Colonic mucosa (tissue), 4 donors: ENCODE measurements at regions not wholly inside any gene's neighbourhood (a gene's known extent, or its start where the extent isn't known, plus 50 kb on each side); places are given as distances from the start of the nearest gene placed in this dataset.
"Not testable (repeated sequence)": the region's sequence is repeated elsewhere in the genome, so short reads cannot be mapped to it uniquely, and the experiment has no call there.

Experiments
- DNase-seq: peaks from one replicate; pipeline ENCODE4 v3.0.0-alpha.2; 2020
- H3K27ac ChIP-seq: fragments of 200-600 bp; one replicate; pipeline ENCODE4 v1.8.0; 2021
- H3K27me3 ChIP-seq: fragments of 200-600 bp; one replicate; pipeline ENCODE4 v1.8.0; 2021
- H3K36me3 ChIP-seq: fragments of 200-600 bp; one replicate; pipeline ENCODE4 v1.8.0; 2021
- H3K4me1 ChIP-seq: fragments of 200-600 bp; one replicate; pipeline ENCODE4 v1.8.0; 2021; ENCODE audit warnings: mild to moderate bottlenecking
- H3K4me3 ChIP-seq: fragments of 200-600 bp; one replicate; pipeline ENCODE4 v1.8.0; 2021
- H3K9ac ChIP-seq, 2 donors: one replicate each; pipeline ENCODE4 v1.7.0; 2013; ENCODE audit warnings: control low read depth in 2 of 2, low read depth in 2 of 2, low read length in 2 of 2
- H3K9me3 ChIP-seq: fragments of 200-600 bp; one replicate; pipeline ENCODE4 v1.8.0; 2021
- intact Hi-C: fragments of 100-400 bp; cut with DNase I; formaldehyde crosslinking; loops from one replicate; pipeline ENCODE4 v1.14.1; 2022
- TF ChIP-seq, protein P1 (sequence below): fragments of 200-600 bp; IDR thresholded peaks from one replicate; pipeline ENCODE4 v1.8.0; 2022; ENCODE audit warnings: antibody characterized with exemption, mild to moderate bottlenecking
- donor health status: healthy.
- donor health status: DM: no; HTN: no; CAD: no.
- donor health status: DM: no; HTN: no; CAD: no.

- Histone ChIP-seq H3K9me3 (no peaks in the 10 kb centered on the region), H3K36me3 (no peaks in the 10 kb centered on the region), H3K9ac (no peak overlapping the region), H3K27ac (no peak overlapping the region), H3K27me3 (no peaks in the 10 kb centered on the region), H3K4me3 (no peak overlapping the region), H3K4me1 (no peaks in the 10 kb centered on the region)
- TF ChIP-seq, protein P1, sequence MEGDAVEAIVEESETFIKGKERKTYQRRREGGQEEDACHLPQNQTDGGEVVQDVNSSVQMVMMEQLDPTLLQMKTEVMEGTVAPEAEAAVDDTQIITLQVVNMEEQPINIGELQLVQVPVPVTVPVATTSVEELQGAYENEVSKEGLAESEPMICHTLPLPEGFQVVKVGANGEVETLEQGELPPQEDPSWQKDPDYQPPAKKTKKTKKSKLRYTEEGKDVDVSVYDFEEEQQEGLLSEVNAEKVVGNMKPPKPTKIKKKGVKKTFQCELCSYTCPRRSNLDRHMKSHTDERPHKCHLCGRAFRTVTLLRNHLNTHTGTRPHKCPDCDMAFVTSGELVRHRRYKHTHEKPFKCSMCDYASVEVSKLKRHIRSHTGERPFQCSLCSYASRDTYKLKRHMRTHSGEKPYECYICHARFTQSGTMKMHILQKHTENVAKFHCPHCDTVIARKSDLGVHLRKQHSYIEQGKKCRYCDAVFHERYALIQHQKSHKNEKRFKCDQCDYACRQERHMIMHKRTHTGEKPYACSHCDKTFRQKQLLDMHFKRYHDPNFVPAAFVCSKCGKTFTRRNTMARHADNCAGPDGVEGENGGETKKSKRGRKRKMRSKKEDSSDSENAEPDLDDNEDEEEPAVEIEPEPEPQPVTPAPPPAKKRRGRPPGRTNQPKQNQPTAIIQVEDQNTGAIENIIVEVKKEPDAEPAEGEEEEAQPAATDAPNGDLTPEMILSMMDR = no peak
- intact Hi-C loops = no loop called here
- DNase-seq = no peak
Observed at GRCh38 chrX:115702982-115703381, 142.0 kb downstream of the PLS3 start.

- H3K4me1 ChIP-seq = no peaks in the 10 kb centered on the region
- H3K4me3 ChIP-seq = no peak overlapping the region
- H3K27ac ChIP-seq = no peak overlapping the region
- no peaks in the 10 kb centered on the region for H3K36me3 ChIP-seq
- no peaks in the 10 kb centered on the region for H3K27me3 ChIP-seq
- H3K9me3 ChIP-seq = no peaks in the 10 kb centered on the region
- intact Hi-C loops = no loop called here
- no peak for DNase-seq
- no peak overlapping the region for H3K9ac ChIP-seq
- TF ChIP-seq, protein P1 = no peak
Observed at GRCh38 chrX:115709039-115709438, 148.1 kb downstream of the PLS3 start.

- intact Hi-C loops = no loop called here
- H3K9me3 ChIP-seq = no peaks in the 10 kb centered on the region
- TF ChIP-seq, protein P1 = no peak
- no peaks in the 10 kb centered on the region for H3K36me3 ChIP-seq
- no peak for DNase-seq
- no peak overlapping the region for H3K4me3 ChIP-seq
- H3K9ac ChIP-seq = no peak overlapping the region
- no peaks in the 10 kb centered on the region for H3K4me1 ChIP-seq
- no peaks in the 10 kb centered on the region for H3K27me3 ChIP-seq
- no peak overlapping the region for H3K27ac ChIP-seq
Observed at GRCh38 chrX:115712484-115712883, 151.5 kb downstream of the PLS3 start.

DNA sequence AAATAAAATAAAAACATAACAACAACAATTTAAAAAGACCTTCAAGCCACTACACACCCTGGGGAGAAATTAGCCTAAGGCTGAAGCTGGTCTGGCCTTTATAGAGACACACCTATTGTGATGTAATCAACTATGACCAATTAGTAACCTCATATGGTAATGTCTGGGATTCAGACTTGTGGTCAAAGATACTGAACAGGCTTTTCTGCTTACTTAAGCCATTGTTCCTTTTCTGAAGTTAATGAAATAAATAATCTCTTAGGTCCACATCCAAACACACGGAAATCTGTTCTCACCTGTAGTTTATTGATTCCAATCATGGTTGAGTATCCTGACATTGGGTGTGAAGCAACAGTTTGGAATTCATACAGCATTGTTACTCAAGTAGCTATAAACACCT lies 152.5 kb downstream of the PLS3 start:
- Histone ChIP-seq H3K9ac (no peak overlapping the region), H3K4me3 (no peak overlapping the region), H3K27me3 (no peaks in the 10 kb centered on the region), H3K9me3 (no peaks in the 10 kb centered on the region), H3K36me3 (no peaks in the 10 kb centered on the region), H3K4me1 (no peaks in the 10 kb centered on the region), H3K27ac (no peak overlapping the region)
- no peak for DNase-seq
- intact Hi-C loops = no loop called here
- TF ChIP-seq, protein P1 = no peak

- TF ChIP-seq, protein P1 = no peak
- DNase-seq = no peak
- no peak overlapping the region for H3K27ac ChIP-seq
- intact Hi-C loops = no loop called here
- H3K9ac ChIP-seq = no peak overlapping the region
- no peak overlapping the region for H3K4me3 ChIP-seq
- H3K4me1 ChIP-seq = no peaks in the 10 kb centered on the region
- no peaks in the 10 kb centered on the region for H3K36me3 ChIP-seq
- H3K27me3 ChIP-seq = no peaks in the 10 kb centered on the region
- H3K9me3 ChIP-seq = no peaks in the 10 kb centered on the region
Observed at GRCh38 chrX:115719171-115719570, 158.2 kb downstream of the PLS3 start.

GRCh38 chrX:115722724-115723433 lies 161.9 kb downstream of the PLS3 start:
- H3K9ac ChIP-seq, intact Hi-C loops, H3K27me3 ChIP-seq: not testable (repeated sequence)

GRCh38 chrX:115725370-115725769 lies 164.4 kb downstream of the PLS3 start:
- H3K27me3 ChIP-seq, H3K9ac ChIP-seq, H3K9me3 ChIP-seq, H3K36me3 ChIP-seq, H3K4me3 ChIP-seq, H3K27ac ChIP-seq, intact Hi-C loops, H3K4me1 ChIP-seq, DNase-seq: not testable (repeated sequence)

More at GRCh38 chrX:115722724-115723433, 161.9 kb downstream of the PLS3 start:
- H3K27ac ChIP-seq, H3K9me3 ChIP-seq, H3K36me3 ChIP-seq, H3K4me1 ChIP-seq, H3K4me3 ChIP-seq, DNase-seq: not testable (repeated sequence)

- H3K4me1 ChIP-seq, H3K27ac ChIP-seq, intact Hi-C loops, H3K4me3 ChIP-seq, H3K9ac ChIP-seq, DNase-seq, H3K27me3 ChIP-seq, H3K9me3 ChIP-seq, H3K36me3 ChIP-seq: not testable (repeated sequence)
Observed at GRCh38 chrX:115727792-115728732, 167.1 kb downstream of the PLS3 start.
